Left cardiac atrium (tissue), 4 donors: ENCODE measurements at regions not wholly inside any gene's neighbourhood (a gene's known extent, or its start where the extent isn't known, plus 50 kb on each side); places are given as distances from the start of the nearest gene placed in this dataset.

ENCODE experiments used
- ATAC-seq, 2 donors: fragments of 200-7000 bp; cut with Tn5 transposase; one replicate each; pipeline ENCODE4 v1.9.1; 2020; ENCODE audit warnings: mild to moderate bottlenecking in 2 of 2, moderate library complexity in 2 of 2
- DNase-seq: peaks from one replicate; pipeline ENCODE4 v3.0.0-alpha.2; 2020
- intact Hi-C, 2 donors: fragments of 100-400 bp; cut with DNase I; formaldehyde crosslinking; loops; one replicate each; pipeline versions ENCODE4 v1.14.1 to v1.15.1; 2022 to 2023
- donor health status: DM: no; HTN: yes; CAD: no.
- donor health status: DM: no; HTN: yes; CAD: no; lungs with severe emphysema.
- donor health status: DM: yes; HTN: yes; CAD: no.
- donor health status: Dilated cardiomyopathy.

DNA sequence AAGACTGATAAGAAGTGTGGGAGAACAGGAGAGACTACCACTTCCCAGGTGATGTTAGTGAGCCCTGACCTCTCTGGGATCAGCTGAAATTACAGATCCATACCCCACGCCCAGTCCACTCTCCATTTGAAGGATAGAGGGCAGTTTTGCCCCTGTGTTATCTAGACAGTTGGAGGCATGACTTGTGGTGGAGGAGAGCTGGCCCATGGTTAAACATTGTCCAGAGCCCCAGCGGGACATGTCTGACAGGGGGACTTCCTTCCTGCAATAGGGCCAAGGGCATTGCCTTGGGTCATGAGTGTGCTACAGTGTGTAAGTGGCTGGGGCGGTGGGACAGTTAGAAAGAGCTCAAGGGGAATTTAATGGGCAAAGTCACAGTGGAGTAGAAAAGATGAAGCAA is 181.1 kb downstream of the MID1IP1 start:
- intact Hi-C loops: loop anchor here in 1 of 2 donors (5.0 kb wide), 1 partner anchor 175 kb away; no protein-coding TSS in a partner anchor
- DNase-seq: no peak
- ATAC-seq: no peak

DNA sequence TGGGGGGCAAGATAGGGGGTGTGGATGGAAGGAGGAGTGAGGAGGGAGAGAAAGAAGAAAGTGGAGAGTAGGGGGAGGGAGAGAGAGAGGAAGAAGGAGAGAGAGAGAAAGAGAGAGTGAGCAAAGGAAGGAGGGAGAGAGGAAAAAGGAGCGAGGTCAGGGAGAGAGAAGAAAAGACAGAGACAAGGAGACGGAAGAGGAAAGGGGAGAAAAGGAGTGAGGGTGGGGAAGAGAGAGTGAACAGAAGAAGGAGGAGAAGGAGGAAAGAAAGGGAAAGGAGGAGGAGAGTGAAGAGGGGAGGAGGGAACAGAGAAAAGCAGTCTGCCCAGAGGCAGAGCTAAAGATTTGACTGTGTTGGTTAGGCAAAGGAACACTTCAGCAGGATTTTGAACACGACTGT is 181.6 kb downstream of the MID1IP1 start:
- DNase-seq (no peak), ATAC-seq (no peak)
- intact Hi-C loops: loop anchor here in 1 of 2 donors (5.0 kb wide), 1 partner anchor 176 kb away; no protein-coding TSS in a partner anchor

DNA sequence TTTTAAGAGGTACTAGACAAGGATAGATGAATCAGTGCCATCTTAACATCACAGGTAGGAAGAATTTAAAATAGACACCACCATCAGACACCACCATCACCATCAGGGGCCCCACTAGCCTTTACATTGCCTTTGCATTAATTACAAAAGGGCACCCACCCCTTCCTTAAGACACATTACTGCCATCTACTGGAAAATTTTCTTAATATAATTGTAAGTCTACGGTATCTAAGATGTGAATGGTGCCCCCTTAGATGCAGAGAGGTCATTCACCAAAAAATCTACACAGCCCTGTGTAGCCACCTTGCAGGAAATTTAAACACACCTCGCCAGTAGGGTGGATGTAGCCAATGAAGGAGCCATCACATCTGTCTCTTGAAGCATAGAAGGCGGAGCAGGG is 184.1 kb downstream of the MID1IP1 start:
- DNase-seq (no peak), ATAC-seq (no peak)
- intact Hi-C loops: no loop called here

GRCh38 chrX:38985945-38986344 is 184.7 kb downstream of the MID1IP1 start:
- no peak for ATAC-seq
- DNase-seq: no peak
- intact Hi-C loops: no loop called here

GRCh38 chrX:38986586-38986985 is 185.3 kb downstream of the MID1IP1 start:
- intact Hi-C loops: no loop called here
- DNase-seq: no peak
- ATAC-seq: no peak

GRCh38 chrX:38987198-38987651 is 186.0 kb downstream of the MID1IP1 start:
- DNase-seq (no peak), ATAC-seq (no peak)
- intact Hi-C loops: no loop called here

- no peak for DNase-seq
- no peak for ATAC-seq
- intact Hi-C loops: no loop called here
Observed at GRCh38 chrX:38988301-38988700, 187.0 kb downstream of the MID1IP1 start.

DNA sequence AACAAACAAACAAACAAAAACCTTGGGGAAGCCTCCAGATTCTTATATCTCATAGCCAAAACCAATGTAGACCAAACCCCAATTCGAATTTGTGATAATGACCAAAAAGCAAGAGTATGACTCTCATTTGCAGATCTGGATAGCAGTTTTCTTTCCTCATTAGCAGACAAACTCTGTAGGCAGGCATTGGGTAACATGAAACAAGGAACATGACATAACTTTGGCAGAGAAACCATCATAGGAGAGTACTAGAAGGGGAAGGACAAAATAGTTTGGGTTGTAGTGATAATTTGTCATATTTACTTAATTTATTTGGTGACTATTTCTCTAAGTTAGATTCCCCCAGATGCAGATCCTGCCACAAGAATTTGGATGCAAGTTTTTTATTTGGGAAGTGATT is 187.8 kb downstream of the MID1IP1 start:
- no peak for DNase-seq
- intact Hi-C loops: no loop called here

GRCh38 chrX:38991656-38992440 is 190.6 kb downstream of the MID1IP1 start:
- DNase-seq: no peak
- intact Hi-C loops: no loop called here
- ATAC-seq: no peak

More for the DNA sequence above, 187.8 kb downstream of the MID1IP1 start:
- no peak for ATAC-seq

DNA sequence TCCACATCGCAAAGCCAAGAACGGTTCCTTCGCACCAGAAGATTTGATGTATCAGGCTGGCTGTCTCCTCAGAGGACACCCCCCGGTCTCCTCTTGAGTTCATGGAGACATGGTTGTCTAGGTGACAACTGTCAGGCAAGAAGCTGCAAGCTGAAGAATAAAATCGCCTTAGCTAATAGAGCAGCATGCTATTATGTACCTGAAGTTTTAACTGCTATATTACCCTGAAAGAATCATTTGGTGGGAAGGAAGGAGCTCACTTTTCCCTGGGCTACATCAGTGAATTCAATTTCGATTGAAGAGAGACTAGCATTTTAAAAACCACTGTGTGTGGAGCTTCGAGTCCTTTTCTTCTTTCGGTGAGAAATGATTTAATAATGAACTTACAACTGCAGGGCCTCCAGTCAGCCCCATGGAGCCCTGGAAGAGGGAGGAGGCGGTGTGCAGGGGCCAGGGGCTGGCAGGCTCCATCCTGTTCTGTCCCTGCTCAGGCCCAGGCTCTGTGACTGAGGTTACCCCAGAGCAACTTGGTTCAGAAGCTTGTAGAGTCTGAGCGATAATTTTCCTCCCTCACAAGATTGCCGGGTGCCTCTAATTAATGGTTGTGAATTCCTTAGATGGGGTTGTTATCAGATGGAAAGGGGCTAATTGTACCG is 191.3 kb downstream of the MID1IP1 start:
- intact Hi-C loops: no loop called here
- no peak for DNase-seq
- no peak for ATAC-seq

- intact Hi-C loops: no loop called here
- DNase-seq (no peak), ATAC-seq (no peak)
Observed at GRCh38 chrX:38993500-38993899, 192.2 kb downstream of the MID1IP1 start.

GRCh38 chrX:38999099-38999498 is 197.8 kb downstream of the MID1IP1 start:
- intact Hi-C loops: no loop called here
- DNase-seq (no peak), ATAC-seq (no peak)

- ATAC-seq (no peak), DNase-seq (no peak)
- intact Hi-C loops: no loop called here
Observed at GRCh38 chrX:38999967-39000745, 198.9 kb downstream of the MID1IP1 start.

DNA sequence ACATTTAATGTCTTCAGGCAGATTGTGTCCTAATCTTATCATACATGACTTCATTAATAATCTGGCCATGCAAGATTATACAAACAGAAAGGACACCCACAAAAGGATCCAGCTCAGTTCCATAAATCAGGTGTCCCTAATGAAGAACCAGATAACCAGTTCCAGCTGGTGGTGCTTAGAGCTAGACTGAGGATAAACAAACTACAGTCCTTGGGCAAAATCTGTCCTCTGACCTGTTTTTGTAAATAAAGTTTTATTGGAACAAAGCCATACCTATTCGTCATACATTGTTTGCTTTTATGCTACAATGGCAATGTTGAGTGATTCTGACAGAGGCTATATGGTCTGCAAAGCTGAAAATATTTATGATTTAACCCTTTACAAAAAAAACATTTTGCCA is 199.5 kb downstream of the MID1IP1 start:
- DNase-seq: no peak
- intact Hi-C loops: no loop called here
- ATAC-seq: no peak

DNA sequence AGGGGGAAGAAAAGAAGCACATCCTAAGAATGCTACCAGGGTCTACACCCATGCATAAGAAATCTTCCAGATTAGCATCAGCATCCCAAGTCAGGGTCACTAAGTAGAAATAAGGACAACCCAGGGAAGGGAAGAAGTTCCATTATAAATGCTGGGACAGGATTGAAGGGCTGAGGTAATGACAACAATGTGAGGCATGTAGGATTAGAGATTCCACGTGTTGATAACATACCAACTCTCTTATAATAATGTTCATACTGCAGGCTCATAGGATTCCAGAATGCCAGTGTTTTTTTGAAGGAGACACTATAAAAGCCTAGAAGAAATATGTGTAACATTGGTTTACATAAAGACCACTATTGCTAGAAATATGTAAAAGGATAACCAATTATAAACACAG is 201.2 kb downstream of the MID1IP1 start:
- intact Hi-C loops: no loop called here
- no peak for ATAC-seq
- DNase-seq: no peak

GRCh38 chrX:39008549-39008948 is 207.3 kb downstream of the MID1IP1 start:
- intact Hi-C loops: no loop called here
- no peak for DNase-seq
- no peak for ATAC-seq

GRCh38 chrX:39011454-39012221 is 210.4 kb downstream of the MID1IP1 start:
- DNase-seq (peak; percentile 54), ATAC-seq (peak in 1 of 2 donors; percentile 80)
- intact Hi-C loops: no loop called here

DNA sequence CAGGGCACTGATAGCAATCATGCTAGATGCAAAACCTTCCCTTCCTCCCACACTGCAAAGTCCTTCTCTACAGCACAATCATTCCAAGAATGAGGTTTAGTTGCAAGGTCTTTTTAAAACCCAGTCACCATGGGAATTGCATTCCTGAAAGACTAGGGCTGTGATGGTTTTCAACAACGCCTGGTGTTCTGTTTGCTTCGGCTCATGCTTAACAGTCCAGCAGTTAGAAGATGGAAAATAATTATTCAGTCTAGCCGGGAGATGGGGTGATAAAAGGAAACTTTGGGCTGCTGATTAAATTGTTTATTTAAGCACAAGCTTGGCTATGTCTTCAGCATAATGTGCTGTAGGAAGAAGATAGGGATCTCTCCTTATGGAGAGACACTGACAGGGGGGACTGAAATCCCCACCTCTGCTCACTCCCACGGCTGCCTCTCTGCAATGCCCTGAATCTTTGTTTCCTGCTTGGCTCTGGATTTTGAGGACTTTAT is 211.4 kb downstream of the MID1IP1 start:
- intact Hi-C loops: no loop called here
- ATAC-seq: peak in 1 of 2 donors; percentile 70

DNA sequence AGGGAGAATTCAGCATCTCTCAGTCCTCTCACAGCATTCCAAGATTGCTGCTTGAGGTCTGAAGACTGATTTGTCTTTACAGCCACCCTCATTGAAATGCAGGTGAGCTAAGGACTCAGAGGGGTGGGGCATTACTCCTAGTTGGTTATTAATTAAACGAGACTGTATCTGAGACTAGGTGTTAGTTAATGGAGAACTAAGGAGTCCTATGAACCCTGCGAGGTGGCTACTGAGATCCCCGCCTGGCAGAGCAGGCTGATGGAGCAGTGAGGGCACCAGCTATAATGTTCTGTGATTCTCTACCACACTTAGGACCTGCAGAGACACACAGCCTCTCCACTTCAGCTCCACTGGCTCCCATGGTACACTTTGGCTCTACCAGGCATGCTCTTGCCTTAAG is 215.3 kb downstream of the MID1IP1 start:
- no peak for DNase-seq
- no peak for ATAC-seq
- intact Hi-C loops: no loop called here

More for the DNA sequence above, 211.4 kb downstream of the MID1IP1 start:
- DNase-seq: no peak
